ENCODE measurements at regions not wholly inside any gene's neighbourhood (a gene's known extent, or its start where the extent isn't known, plus 50 kb on each side); places are given as distances from the start of the nearest gene placed in this dataset.
"Not testable (repeated sequence)": the region's sequence is repeated elsewhere in the genome, so short reads cannot be mapped to it uniquely, and the experiment has no call there.

- not testable (repeated sequence) for TF ChIP-seq POLR2A (IDR thresholded peaks at IDR 0.05; ENCODE audit: low read length); GATA1 (IDR thresholded peaks at IDR 0.05; ENCODE audit: low read depth, low read length)
These were observed 211.3 kb downstream of the SPATA31A1 start for GRCh38 chr9:39566782-39567181.
